ENCODE measurements at regions not wholly inside any gene's neighbourhood (a gene's known extent, or its start where the extent isn't known, plus 50 kb on each side); places are given as distances from the start of the nearest gene placed in this dataset.
"Not testable (repeated sequence)": the region's sequence is repeated elsewhere in the genome, so short reads cannot be mapped to it uniquely, and the experiment has no call there.

- no peak for FAIRE-seq
Observed at GRCh38 chr4:31022702-31023101, 302.5 kb downstream of the PCDH7 start.

- FAIRE-seq: no peak
Observed at GRCh38 chr4:31023109-31023508, 302.9 kb downstream of the PCDH7 start.

GRCh38 chr4:31023742-31024141 is 303.6 kb downstream of the PCDH7 start:
- FAIRE-seq: no peak

GRCh38 chr4:31024781-31025180 is 304.6 kb downstream of the PCDH7 start:
- not testable (repeated sequence) for FAIRE-seq

- no peak for FAIRE-seq
Observed at GRCh38 chr4:31026256-31026655, 306.1 kb downstream of the PCDH7 start.

GRCh38 chr4:31034550-31034949 is 314.4 kb downstream of the PCDH7 start:
- no peak for FAIRE-seq

GRCh38 chr4:31035761-31036160 is 315.6 kb downstream of the PCDH7 start:
- FAIRE-seq: peak; percentile 8

GRCh38 chr4:31037703-31038102 is 317.5 kb downstream of the PCDH7 start:
- FAIRE-seq: no peak

- FAIRE-seq: no peak
Observed at GRCh38 chr4:31039382-31039781, 319.2 kb downstream of the PCDH7 start.

- FAIRE-seq: no peak
Observed at GRCh38 chr4:31040106-31040505, 319.9 kb downstream of the PCDH7 start.

- no peak for FAIRE-seq
Observed at GRCh38 chr4:31041385-31041784, 321.2 kb downstream of the PCDH7 start.

GRCh38 chr4:31041853-31042252 is 321.7 kb downstream of the PCDH7 start:
- FAIRE-seq: no peak

- FAIRE-seq: peak; percentile 88
Observed at GRCh38 chr4:31043382-31044062, 323.4 kb downstream of the PCDH7 start.

- FAIRE-seq: no peak
Observed at GRCh38 chr4:31045151-31045550, 325.0 kb downstream of the PCDH7 start.

- FAIRE-seq: no peak
Observed at GRCh38 chr4:31045724-31046318, 325.7 kb downstream of the PCDH7 start.

- no peak for FAIRE-seq
Observed at GRCh38 chr4:31051151-31051550, 331.0 kb downstream of the PCDH7 start.

- no peak for FAIRE-seq
Observed at GRCh38 chr4:31051565-31051964, 331.4 kb downstream of the PCDH7 start.

- no peak for FAIRE-seq
Observed at GRCh38 chr4:31052519-31052918, 332.4 kb downstream of the PCDH7 start.

GRCh38 chr4:31053451-31053850 is 333.3 kb downstream of the PCDH7 start:
- no peak for FAIRE-seq

GRCh38 chr4:31054295-31054694 is 334.1 kb downstream of the PCDH7 start:
- no peak for FAIRE-seq

GRCh38 chr4:31058656-31059055 is 338.5 kb downstream of the PCDH7 start:
- FAIRE-seq: no peak

GRCh38 chr4:31059753-31060522 is 339.8 kb downstream of the PCDH7 start:
- no peak for FAIRE-seq

GRCh38 chr4:31065086-31065485 is 344.9 kb downstream of the PCDH7 start:
- no peak for FAIRE-seq

Measured in endometrium (tissue), 2 donors.